SU-DHL-6 (cell line): ENCODE measurements at regions not wholly inside any gene's neighbourhood (a gene's known extent, or its start where the extent isn't known, plus 50 kb on each side); places are given as distances from the start of the nearest gene placed in this dataset.

Experiments used
- EZH2phosphoT487 ChIP-seq: fragments of 200-600 bp; sonication (generic), shearing (Covaris generic); conservative IDR thresholded peaks from 2 replicates; pipeline ENCODE4 v1.6.1; 2018; ENCODE audit warnings: mild to moderate bottlenecking, antibody characterized with exemption, low read length, moderate library complexity, mixed read lengths
- TF ChIP-seq, protein P1 (sequence below): fragments of 200-600 bp; sonication (generic); IDR thresholded peaks from one replicate; pipeline ENCODE4 v1.5.1; 2017; ENCODE audit warnings: antibody characterized with exemption, mild to moderate bottlenecking, low read length, moderate library complexity; ENCODE audit not compliant: insufficient read depth, poor library complexity, severe bottlenecking

DNA sequence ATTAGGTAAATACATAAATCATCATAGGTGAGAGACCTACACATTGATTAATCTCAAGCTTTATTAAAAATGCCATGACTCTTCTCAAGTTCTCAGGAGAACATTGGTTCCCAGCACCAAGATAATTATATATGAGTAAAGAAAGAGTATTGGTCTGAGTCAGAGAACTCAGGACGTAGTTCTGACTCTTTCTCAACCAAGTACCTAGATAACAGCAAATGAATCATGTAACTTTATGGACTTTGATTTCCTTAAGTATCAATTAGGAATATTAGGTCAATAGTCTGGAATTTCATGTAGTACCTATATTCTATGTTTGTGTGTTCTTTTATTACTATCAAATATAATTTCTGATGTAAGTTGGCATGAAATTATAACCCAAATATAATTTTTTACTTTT lies 409.9 kb downstream of the GABRG1 start:
- TF ChIP-seq, protein P1, sequence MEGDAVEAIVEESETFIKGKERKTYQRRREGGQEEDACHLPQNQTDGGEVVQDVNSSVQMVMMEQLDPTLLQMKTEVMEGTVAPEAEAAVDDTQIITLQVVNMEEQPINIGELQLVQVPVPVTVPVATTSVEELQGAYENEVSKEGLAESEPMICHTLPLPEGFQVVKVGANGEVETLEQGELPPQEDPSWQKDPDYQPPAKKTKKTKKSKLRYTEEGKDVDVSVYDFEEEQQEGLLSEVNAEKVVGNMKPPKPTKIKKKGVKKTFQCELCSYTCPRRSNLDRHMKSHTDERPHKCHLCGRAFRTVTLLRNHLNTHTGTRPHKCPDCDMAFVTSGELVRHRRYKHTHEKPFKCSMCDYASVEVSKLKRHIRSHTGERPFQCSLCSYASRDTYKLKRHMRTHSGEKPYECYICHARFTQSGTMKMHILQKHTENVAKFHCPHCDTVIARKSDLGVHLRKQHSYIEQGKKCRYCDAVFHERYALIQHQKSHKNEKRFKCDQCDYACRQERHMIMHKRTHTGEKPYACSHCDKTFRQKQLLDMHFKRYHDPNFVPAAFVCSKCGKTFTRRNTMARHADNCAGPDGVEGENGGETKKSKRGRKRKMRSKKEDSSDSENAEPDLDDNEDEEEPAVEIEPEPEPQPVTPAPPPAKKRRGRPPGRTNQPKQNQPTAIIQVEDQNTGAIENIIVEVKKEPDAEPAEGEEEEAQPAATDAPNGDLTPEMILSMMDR, result no peak
- TF ChIP-seq EZH2phosphoT487, result no peak
